ENCODE measurements at regions not wholly inside any gene's neighbourhood (a gene's known extent, or its start where the extent isn't known, plus 50 kb on each side); places are given as distances from the start of the nearest gene placed in this dataset.

DNA sequence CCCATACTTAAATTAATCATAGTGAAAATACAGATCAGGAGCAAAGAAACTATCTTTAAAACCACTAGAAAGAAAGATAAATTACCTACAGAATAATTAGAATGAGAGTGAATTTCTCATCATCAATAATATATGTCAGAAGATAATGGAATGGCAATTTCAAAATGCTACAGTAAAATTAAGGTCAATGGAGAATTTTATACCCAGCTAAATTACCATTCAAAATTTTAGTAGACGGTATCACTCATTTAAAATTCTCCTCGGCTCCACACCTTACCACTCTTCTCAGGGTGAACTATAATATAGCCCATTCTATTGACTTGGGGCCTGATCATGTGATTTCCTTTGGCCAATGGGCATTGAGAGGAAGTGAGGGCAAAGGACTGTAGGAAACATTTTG, 192.5 kb upstream of the TCERG1L start:
- H3K4me1 ChIP-seq = no peaks in the 10 kb centered on the region
- no peak overlapping the region for H3K4me3 ChIP-seq
- no peak for TF ChIP-seq EP300 (IDR thresholded peaks at IDR 0.05)
- no peak for TF ChIP-seq POLR2AphosphoS5 (IDR thresholded peaks at IDR 0.05)
- TF ChIP-seq, protein P1, sequence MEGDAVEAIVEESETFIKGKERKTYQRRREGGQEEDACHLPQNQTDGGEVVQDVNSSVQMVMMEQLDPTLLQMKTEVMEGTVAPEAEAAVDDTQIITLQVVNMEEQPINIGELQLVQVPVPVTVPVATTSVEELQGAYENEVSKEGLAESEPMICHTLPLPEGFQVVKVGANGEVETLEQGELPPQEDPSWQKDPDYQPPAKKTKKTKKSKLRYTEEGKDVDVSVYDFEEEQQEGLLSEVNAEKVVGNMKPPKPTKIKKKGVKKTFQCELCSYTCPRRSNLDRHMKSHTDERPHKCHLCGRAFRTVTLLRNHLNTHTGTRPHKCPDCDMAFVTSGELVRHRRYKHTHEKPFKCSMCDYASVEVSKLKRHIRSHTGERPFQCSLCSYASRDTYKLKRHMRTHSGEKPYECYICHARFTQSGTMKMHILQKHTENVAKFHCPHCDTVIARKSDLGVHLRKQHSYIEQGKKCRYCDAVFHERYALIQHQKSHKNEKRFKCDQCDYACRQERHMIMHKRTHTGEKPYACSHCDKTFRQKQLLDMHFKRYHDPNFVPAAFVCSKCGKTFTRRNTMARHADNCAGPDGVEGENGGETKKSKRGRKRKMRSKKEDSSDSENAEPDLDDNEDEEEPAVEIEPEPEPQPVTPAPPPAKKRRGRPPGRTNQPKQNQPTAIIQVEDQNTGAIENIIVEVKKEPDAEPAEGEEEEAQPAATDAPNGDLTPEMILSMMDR (IDR thresholded peaks at IDR 0.05) = no peak
- TF ChIP-seq POLR2A (IDR thresholded peaks at IDR 0.05) = no peak
- H3K9me3 ChIP-seq = peaks cover 33% of the 10 kb centered on the region
- no peaks in the 10 kb centered on the region for H3K27me3 ChIP-seq
- H3K27ac ChIP-seq = no peak overlapping the region
- no peaks in the 10 kb centered on the region for H3K36me3 ChIP-seq
- DNase-seq (ENCODE audit: low spot score in 2 of 2) = no peak
- 97% methylated on average over 2 of the region's 2 CpGs for WGBS

DNA sequence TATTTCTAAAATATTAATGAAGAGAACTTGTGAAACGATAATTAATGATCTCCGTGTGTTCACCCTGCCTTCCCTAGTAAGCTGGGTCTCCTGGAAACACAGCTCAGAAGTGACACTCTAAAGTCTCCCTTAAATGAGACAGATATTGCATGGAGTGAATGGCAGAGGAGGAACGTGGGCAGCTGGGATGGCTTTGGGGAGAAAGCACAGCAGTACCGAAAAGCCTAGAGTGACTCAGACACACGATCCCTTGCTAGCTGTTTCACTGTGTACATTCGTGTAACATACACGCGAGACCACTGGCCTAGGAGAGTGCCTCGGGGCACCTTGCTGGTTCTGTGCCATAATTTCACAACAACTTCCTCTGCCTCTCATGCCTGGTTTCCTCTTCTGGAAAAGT, 199.9 kb upstream of the TCERG1L start:
- Histone ChIP-seq H3K4me3 (no peak overlapping the region), H3K36me3 (no peaks in the 10 kb centered on the region), H3K27ac (no peak overlapping the region), H3K4me1 (peaks cover 4% of the 10 kb centered on the region), H3K27me3 (peaks cover 9% of the 10 kb centered on the region), H3K9me3 (no peaks in the 10 kb centered on the region)
- 90% methylated on average over 9 of the region's 9 CpGs for WGBS
- DNase-seq (ENCODE audit: low spot score in 2 of 2) = no peak
- no peak for TF ChIP-seq POLR2A (IDR thresholded peaks at IDR 0.05)
- TF ChIP-seq POLR2AphosphoS5 (IDR thresholded peaks at IDR 0.05) = no peak
- no peak for TF ChIP-seq EP300 (IDR thresholded peaks at IDR 0.05)
- TF ChIP-seq, protein P1 (IDR thresholded peaks at IDR 0.05) = no peak

DNA sequence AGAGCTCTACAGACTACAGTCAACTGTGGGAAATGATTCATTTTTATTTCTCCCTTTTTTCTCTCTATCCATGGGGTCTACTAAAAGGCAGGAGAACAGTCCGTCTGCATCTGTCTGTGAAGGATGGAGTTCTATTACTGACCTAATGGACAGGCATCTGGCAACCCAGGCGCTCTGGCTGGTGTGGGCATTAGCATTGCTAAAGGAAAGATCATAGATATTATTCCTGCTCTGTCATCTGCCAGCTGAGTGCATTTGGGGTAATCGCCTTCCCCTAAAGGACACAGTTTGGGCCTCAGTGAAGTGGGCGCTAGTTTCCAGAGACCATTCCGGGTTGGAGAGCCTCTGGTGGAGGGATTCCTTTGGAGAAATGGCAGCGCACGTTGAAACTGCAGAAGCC, 201.3 kb upstream of the TCERG1L start:
- TF ChIP-seq, protein P1 (IDR thresholded peaks at IDR 0.05) = no peak
- no peak for TF ChIP-seq POLR2AphosphoS5 (IDR thresholded peaks at IDR 0.05)
- no peak for TF ChIP-seq EP300 (IDR thresholded peaks at IDR 0.05)
- no peak for TF ChIP-seq POLR2A (IDR thresholded peaks at IDR 0.05)
- H3K4me1 ChIP-seq = peaks cover 4% of the 10 kb centered on the region
- H3K27me3 ChIP-seq = peaks cover 9% of the 10 kb centered on the region
- no peaks in the 10 kb centered on the region for H3K36me3 ChIP-seq
- no peak for DNase-seq (ENCODE audit: low spot score in 2 of 2)
- WGBS = 86% methylated on average over 7 of the region's 7 CpGs
- no peaks in the 10 kb centered on the region for H3K9me3 ChIP-seq
- no peak overlapping the region for H3K27ac ChIP-seq
- no peak overlapping the region for H3K4me3 ChIP-seq

DNA sequence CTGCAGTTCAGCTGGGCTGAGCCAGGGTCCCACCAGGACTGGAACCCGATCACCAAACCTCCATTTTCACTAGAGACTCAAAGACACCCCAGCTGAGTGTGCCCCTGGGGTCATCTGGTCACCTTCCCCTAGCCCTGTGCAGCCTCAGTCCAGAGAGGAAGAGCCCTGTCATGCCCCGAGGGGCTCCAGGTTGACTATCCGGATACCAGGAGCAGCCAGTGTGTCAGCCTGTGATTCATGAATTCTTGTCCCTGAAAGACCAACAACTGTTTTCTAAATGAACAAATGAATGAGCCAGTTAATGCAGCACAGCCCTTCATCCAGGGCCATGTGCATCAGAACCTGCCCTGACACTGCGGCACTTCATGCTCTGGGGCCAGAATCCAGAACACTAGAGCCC, 201.9 kb upstream of the TCERG1L start:
- no peak for DNase-seq (ENCODE audit: low spot score in 2 of 2)
- Histone ChIP-seq H3K9me3 (no peaks in the 10 kb centered on the region), H3K36me3 (no peaks in the 10 kb centered on the region), H3K4me3 (no peak overlapping the region), H3K4me1 (peaks cover 4% of the 10 kb centered on the region), H3K27ac (no peak overlapping the region), H3K27me3 (peaks cover 9% of the 10 kb centered on the region)
- 41% methylated on average over 2 of the region's 4 CpGs for WGBS
- TF ChIP-seq EP300 (IDR thresholded peaks at IDR 0.05) = no peak
- no peak for TF ChIP-seq POLR2A (IDR thresholded peaks at IDR 0.05)
- TF ChIP-seq POLR2AphosphoS5 (IDR thresholded peaks at IDR 0.05) = no peak
- TF ChIP-seq, protein P1 (IDR thresholded peaks at IDR 0.05) = no peak

DNA sequence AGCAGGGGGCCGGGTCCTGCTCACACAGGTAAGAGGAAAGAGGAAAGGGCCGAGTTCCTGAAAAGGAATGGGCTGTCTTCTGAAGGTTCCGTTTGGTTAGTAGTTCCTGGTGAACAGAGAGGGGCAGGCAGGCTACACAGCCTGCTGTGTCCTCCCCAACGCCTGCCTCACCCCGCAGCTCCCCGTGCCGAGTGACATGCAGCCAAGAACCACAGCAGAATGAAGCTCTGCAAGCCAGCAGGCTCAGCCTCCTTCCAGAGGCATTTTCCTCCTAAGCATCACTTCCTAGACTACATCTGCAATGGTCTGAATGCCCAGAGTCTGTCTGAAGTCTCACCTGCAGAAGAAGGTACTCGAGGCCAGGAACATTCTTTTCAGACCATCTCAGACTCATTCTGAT, 202.4 kb upstream of the TCERG1L start:
- H3K27ac ChIP-seq = no peak overlapping the region
- no peak for DNase-seq (ENCODE audit: low spot score in 2 of 2)
- TF ChIP-seq POLR2A (IDR thresholded peaks at IDR 0.05) (no peak), POLR2AphosphoS5 (IDR thresholded peaks at IDR 0.05) (no peak), EP300 (IDR thresholded peaks at IDR 0.05) (no peak)
- TF ChIP-seq, protein P1 (IDR thresholded peaks at IDR 0.05) = no peak
- H3K27me3 ChIP-seq = peaks cover 11% of the 10 kb centered on the region
- no peaks in the 10 kb centered on the region for H3K36me3 ChIP-seq
- peaks cover 4% of the 10 kb centered on the region for H3K4me1 ChIP-seq
- H3K4me3 ChIP-seq = no peak overlapping the region
- 61% methylated on average over 8 of the region's 8 CpGs for WGBS
- no peaks in the 10 kb centered on the region for H3K9me3 ChIP-seq

Measured in suprapubic skin (tissue), 4 donors.